AG08396 (cell line): ENCODE measurements at regions not wholly inside any gene's neighbourhood (a gene's known extent, or its start where the extent isn't known, plus 50 kb on each side); places are given as distances from the start of the nearest gene placed in this dataset.
"Not testable (repeated sequence)": the region's sequence is repeated elsewhere in the genome, so short reads cannot be mapped to it uniquely, and the experiment has no call there.

Experiments used
- DNase-seq: peaks from one replicate; pipeline ENCODE4 v3.0.0; 2012; ENCODE audit warnings: low spot score, mixed read lengths

DNA sequence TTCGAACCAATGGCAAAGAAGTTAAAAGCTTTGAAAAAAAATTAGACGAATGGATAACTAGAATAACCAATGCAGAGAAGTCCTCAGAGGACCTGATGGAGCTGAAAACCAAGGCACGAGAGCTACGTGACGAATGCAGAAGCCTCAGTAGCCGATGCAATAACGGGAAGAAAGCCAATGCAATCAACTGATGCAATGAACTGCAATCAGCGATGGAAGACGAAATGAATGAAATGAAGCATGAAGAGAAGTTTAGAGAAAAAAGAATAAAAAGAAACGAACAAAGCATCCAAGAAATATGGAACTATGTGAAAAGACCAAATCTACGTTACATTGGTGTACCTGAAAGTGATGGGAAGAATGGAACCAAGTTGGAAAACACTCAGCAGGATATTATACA, 52.6 kb upstream of the MRPS30 start:
- not testable (repeated sequence) for DNase-seq

GRCh38 chr5:44747396-44747795, 61.4 kb upstream of the MRPS30 start:
- no peak for DNase-seq

GRCh38 chr5:44740660-44741059, 68.1 kb upstream of the MRPS30 start:
- DNase-seq: no peak

GRCh38 chr5:44729536-44729935, 79.2 kb upstream of the MRPS30 start:
- DNase-seq: no peak

DNA sequence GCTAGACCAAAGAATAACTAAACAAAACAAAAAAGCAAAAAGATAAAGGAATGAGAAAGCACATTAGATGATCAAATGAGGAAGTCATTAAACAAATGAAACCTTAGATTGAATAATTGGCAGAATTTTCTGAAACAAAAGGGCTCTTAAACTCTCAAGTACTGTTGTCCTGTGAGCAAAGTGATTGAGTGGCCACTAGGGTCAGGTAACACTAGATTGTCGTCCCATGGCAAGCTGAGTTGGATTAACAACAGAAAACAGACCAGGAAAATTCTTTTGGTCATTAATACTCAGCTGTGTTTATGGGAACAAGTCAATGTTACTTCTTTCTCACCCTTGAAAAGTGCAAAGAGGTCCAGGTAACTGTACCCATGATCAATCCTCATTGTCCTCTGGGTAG, 81.6 kb upstream of the MRPS30 start:
- no peak for DNase-seq

DNA sequence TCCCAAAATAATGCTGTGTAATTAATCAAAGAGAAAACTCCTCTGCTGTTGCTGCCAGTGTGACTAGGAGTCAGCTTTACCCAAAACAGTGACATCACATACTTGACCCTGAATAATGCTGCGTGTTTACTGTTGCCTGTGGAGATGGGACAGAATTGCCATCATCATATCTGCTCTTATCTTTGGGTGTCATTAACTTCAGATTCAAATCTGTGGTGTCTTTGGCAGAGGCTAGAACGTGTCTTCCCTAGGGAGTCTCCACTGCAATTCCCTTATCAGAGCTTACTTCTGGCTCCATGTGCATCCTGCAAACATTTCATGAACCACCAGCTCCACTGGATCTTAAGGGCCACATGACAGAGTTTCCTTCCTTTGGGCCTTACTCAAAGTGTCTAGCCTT, 88.9 kb upstream of the MRPS30 start:
- DNase-seq: no peak

DNA sequence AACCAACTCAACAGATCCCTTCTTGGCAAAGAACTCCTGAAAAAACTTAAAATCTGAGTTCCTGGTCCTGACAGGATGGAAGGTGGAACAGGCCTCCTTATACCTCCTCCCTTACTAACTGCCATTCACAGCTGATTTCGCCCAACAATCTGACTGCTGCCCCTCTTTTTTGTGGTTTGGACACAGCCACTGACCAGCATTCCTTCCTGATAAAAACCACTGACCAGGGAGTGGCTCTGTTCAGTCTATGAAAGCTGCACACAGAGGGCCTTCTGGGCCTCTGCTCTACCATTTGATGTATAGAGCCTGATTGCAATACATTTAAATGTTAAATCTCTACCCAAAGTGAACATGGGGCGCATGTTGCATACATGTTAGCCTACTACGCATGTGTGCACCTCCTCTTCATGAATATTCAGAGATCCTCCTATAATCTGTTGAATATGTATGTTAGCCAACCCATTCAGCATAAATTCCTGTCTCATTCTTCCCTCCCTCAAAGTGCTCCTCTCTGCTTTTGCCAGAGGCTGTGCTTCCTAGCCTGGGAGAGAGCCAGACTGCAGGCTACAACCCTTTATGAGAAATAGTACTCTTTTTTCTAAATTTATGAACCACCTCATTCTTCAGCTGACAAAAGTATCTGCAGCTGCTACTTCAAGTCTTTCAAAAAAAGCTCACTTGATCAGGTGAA, 93.7 kb upstream of the MRPS30 start:
- DNase-seq: no peak

DNA sequence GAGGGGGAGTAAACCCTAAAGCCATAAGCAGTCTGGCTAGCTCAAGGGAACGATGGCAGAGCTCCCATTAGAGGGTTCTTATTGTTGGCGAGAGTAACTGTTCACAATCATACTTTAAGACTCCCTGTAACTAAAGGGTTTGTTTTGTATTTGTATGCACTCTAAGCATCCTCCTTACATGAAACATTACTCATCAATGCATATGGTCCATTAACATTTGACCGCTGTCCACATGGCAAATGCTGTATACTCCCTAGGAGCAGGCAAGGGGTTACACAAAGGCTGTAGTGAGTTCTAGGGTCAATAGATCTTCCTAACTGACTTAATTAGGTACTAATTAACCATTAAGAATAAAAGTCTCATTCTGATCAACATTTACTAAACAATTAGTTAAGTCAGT, 95.3 kb upstream of the MRPS30 start:
- DNase-seq: no peak

GRCh38 chr5:44711901-44712300, 96.8 kb upstream of the MRPS30 start:
- DNase-seq: no peak

DNA sequence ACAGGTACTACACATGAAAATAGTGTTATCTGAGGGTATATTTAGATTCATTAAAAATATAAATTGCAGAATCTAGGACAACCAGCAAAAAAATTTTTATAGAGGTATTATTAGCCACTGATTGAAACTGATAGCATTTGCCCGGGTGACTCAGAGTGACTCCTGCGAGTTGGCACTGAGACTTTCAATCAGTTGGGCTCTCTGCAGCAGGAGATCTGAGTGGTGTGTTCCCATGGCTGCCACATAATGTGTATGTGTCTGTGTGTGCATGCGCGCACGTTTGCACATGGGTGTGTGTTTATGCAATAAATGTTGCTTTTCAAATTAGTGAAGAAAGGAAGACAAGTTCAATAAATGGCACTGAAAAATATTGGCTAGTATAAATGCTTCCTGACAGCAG, 100.1 kb upstream of the MRPS30 start:
- DNase-seq: no peak

DNA sequence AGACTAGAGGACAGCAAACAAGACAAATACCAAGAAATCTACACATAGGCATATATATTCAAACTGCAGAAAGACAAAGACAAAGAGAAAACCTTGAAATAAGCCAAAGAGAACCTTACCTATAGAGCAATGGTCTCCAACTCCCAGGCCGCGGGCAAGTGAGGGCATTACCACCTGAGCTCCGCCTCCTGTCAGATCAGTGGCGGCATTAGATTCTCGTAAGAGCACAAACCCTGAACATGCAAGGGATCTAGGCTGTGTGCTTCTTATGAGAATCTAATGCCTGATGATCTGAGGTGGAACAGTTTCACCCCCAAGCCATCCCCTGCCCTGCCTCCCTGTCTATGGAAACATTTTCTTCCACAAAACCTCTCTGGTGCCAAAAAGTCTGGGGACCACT, 101.0 kb upstream of the MRPS30 start:
- no peak for DNase-seq

DNA sequence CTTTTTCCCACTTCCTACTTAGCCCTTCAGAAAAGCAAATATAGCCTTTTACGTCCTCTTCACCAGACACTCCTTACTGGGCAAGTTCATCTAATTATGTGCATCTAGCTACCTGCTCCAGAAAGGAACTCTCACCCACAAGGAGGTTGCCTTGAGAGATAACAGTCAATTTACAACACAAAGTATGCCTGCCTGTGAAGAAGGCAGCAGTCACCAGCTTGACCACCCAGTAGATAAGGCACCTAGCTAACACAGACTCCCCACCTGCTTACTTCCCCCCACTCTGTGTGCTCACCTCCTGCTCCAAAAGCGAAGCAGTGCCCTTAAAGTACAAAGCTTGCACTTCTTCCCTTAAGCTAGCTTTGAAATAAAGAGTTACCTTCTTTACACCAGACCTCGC, 111.7 kb upstream of the MRPS30 start:
- no peak for DNase-seq

GRCh38 chr5:44695259-44695658, 113.5 kb upstream of the MRPS30 start:
- DNase-seq: no peak

- DNase-seq: no peak
Observed at GRCh38 chr5:44691802-44692201, 116.9 kb upstream of the MRPS30 start.

- DNase-seq: no peak
Observed at GRCh38 chr5:44681906-44682305, 126.8 kb upstream of the MRPS30 start.

DNA sequence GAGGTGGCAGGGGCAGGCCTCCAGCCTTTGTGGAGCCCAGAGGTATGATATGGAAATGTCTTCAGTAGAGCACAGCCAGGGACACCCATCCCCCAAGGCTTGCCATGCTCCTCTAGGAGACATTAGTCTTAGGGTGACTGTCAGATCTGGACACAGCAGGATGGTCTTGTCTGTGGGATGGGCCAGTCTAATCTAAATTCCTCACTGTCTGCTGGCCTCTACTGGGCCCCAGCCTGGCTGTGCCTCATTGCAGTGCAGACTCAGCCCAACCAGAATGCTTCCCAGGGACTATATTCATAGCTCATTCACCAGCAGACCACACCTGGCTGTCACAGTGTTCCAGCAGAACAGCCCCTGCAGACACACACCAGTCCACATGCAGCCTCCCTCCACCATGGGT, 129.5 kb upstream of the MRPS30 start:
- DNase-seq: no peak

DNA sequence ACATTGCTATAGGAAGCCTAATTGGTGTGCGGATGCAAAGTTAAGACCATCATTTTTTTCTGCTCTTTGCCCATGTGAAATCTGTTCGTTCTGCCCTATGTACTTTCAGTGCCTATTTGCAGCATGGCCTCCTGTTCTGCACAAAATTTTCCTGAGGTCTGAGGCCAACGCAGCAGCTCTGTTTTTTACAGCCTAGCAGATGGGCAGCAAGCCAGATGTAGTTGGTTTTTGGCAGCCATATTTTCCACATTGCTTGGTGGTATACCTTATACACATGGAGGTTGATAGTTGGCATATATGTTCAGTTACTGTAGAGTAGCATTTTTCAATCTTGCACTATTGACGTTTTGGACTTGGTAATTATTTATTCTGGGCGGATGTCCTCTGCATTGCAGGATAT, 133.5 kb upstream of the MRPS30 start:
- no peak for DNase-seq

GRCh38 chr5:44674461-44674860, 134.3 kb upstream of the MRPS30 start:
- no peak for DNase-seq

DNA sequence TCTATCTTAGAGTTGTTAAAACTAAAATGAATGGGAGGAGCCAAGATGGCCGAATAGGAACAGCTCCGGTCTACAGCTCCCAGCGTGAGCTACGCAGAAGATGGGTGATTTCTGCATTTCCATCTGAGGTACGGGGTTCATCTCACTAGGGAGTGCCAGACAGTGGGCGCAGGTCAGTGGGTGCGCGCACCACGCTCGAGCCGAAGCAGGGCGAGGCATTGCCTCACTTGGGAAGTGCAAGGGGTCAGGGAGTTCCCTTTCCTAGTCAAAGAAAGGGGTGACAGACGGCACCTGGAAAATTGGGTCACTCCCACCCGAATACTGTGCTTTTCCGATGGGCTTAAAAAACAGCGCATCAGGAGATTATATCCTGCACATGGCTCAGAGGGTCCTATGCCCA, 140.3 kb upstream of the MRPS30 start:
- DNase-seq: not testable (repeated sequence)

DNA sequence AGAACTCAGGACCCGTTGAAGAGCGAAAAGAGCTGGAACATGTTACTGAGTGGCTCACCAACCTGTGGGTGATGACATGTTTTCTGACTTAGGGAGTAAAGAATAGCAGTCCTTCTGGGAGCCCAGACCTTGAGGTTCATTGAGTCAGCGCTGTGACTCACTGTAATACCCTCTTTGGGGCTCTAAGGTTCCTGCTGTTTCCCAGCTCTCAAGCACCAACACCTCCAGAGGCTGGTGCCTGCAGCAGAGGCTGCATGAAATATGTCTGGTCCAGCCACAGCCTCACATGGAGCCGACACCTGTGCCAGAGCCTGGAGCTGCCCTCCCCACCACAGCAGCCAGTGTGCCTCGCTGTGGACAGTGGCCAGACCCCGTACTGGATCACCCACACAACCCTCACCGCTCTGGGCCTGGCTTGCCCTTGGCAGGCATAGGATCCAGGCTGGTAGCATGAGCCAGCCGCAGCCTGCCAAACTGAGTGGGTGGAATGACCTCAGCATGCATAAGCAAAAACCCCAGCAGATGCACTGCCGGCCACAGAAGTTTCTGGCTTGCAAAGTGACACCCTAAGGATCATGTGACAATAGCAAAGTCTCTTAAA, 143.5 kb upstream of the MRPS30 start:
- peak; percentile 27 for DNase-seq

- DNase-seq: no peak
Observed at GRCh38 chr5:44664711-44665100, 144.0 kb upstream of the MRPS30 start.

- no peak for DNase-seq
Observed at GRCh38 chr5:44663991-44664710, 144.6 kb upstream of the MRPS30 start.

- DNase-seq: no peak
Observed at GRCh38 chr5:44661851-44662250, 146.9 kb upstream of the MRPS30 start.

DNA sequence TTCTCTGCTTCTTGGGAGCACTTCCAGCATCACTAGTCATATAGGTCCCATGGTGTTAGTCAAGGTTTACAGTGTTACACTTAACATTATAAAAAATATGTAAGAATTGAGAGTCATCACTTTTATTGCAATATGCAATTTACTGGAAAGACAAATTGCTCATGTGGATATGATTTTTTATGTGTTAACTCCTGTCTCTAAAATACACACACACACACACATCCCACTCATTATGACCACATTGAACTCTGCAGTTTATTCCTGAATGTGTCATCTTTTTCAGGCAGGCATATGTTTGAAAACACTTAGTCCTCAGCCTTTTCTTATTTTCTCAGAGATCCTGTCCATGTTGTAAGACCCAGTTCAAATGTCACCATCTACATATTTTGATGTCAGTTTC, 148.5 kb upstream of the MRPS30 start:
- no peak for DNase-seq
